Endodermal cell (in vitro differentiated cells): ENCODE measurements at regions not wholly inside any gene's neighbourhood (a gene's known extent, or its start where the extent isn't known, plus 50 kb on each side); places are given as distances from the start of the nearest gene placed in this dataset.
"Not testable (repeated sequence)": the region's sequence is repeated elsewhere in the genome, so short reads cannot be mapped to it uniquely, and the experiment has no call there.

Experiments
- DNase-seq: peaks from one replicate; pipeline ENCODE4 v3.0.0-alpha.2; 2017
- H3K27ac ChIP-seq: 2 replicates; pipeline ENCODE4 v1.5.1; 2013; ENCODE audit warnings: mild to moderate bottlenecking, low read depth, low read length, moderate library complexity
- H3K27me3 ChIP-seq: 2 replicates; pipeline ENCODE4 v1.6.1; 2013; ENCODE audit warnings: mild to moderate bottlenecking, low read length, moderate library complexity; ENCODE audit not compliant: insufficient read depth, control insufficient read depth, poor library complexity, severe bottlenecking
- H3K36me3 ChIP-seq: 2 replicates; pipeline ENCODE4 v1.7.0; 2013; ENCODE audit warnings: mild to moderate bottlenecking, low read length, moderate library complexity; ENCODE audit not compliant: control insufficient read depth, insufficient read depth
- H3K4me1 ChIP-seq: one replicate; pipeline ENCODE4 v1.7.0; 2013; ENCODE audit warnings: low read length; ENCODE audit not compliant: control insufficient read depth, insufficient read depth
- H3K4me3 ChIP-seq: 2 replicates; pipeline ENCODE4 v1.5.1; 2013; ENCODE audit warnings: mild to moderate bottlenecking, low read length, moderate library complexity
- H3K9ac ChIP-seq: 2 replicates; pipeline ENCODE4 v1.6.1; 2013; ENCODE audit warnings: mild to moderate bottlenecking, low read length, moderate library complexity; ENCODE audit not compliant: poor library complexity, severe bottlenecking; ENCODE audit errors: extremely low read depth
- H3K9me3 ChIP-seq: 2 replicates; pipeline ENCODE4 v1.6.1; 2013; ENCODE audit warnings: mild to moderate bottlenecking, low read length, moderate library complexity; ENCODE audit not compliant: control insufficient read depth
- H3K27ac Mint-ChIP-seq: 2 replicates; pipeline ENCODE4 v1.8.0; 2020; ENCODE audit warnings: mixed read lengths
- H3K27me3 Mint-ChIP-seq: 2 replicates; pipeline ENCODE4 v1.8.0; 2021; ENCODE audit warnings: mild to moderate bottlenecking, mixed read lengths; ENCODE audit not compliant: insufficient read depth
- H3K36me3 Mint-ChIP-seq: 2 replicates; pipeline ENCODE4 v1.8.0; 2020; ENCODE audit warnings: low read depth, mixed read lengths
- H3K4me1 Mint-ChIP-seq: 2 replicates; pipeline ENCODE4 v1.8.0; 2020; ENCODE audit warnings: mixed read lengths
- H3K4me3 Mint-ChIP-seq: 2 replicates; pipeline ENCODE4 v1.8.0; 2020; ENCODE audit warnings: mild to moderate bottlenecking, moderate library complexity, mixed read lengths
- H3K9me3 Mint-ChIP-seq: 2 replicates; pipeline ENCODE4 v1.8.0; 2020; ENCODE audit warnings: mild to moderate bottlenecking, mixed read lengths
- CTCF ChIP-seq: fragments of 200-600 bp; sonication (generic); conservative IDR thresholded peaks from 2 replicates; pipeline ENCODE4 v1.5.0; 2021; ENCODE audit warnings: antibody characterized with exemption, mild to moderate bottlenecking
- WGBS, 2 experiments: methylation state at CpG; one replicate each; pipeline versions ENCODE4 v1.1.5 to v1.1.7; 2013; ENCODE audit warnings: missing lambda C conversion rate in 2 of 2, mixed read lengths in 1 of 2; ENCODE audit not compliant: insufficient coverage in 1 of 2, insufficient read length in 1 of 2; 5-methylcytosine and 5-hydroxymethylcytosine counted together

- H3K36me3 ChIP-seq, result no peaks in the 10 kb centered on the region
- H3K9ac ChIP-seq, result no peak overlapping the region
- H3K27me3 ChIP-seq, result no peaks in the 10 kb centered on the region
- H3K27ac Mint-ChIP-seq, result no peak overlapping the region
- H3K9me3 ChIP-seq, result no peaks in the 10 kb centered on the region
- no peaks in the 10 kb centered on the region for H3K36me3 Mint-ChIP-seq
- DNase-seq, result no peak
- H3K4me1 ChIP-seq, result no peaks in the 10 kb centered on the region
- no peak for TF ChIP-seq CTCF
- no peak overlapping the region for H3K4me3 ChIP-seq
- 81 to 82% methylated on average over 1 to 3 of the region's 3 CpGs for WGBS, 2 experiments
- H3K27ac ChIP-seq, result no peak overlapping the region
- H3K9me3 Mint-ChIP-seq, result no peaks in the 10 kb centered on the region
- H3K4me1 Mint-ChIP-seq, result peaks cover 7% of the 10 kb centered on the region
- H3K27me3 Mint-ChIP-seq, result no peaks in the 10 kb centered on the region
- H3K4me3 Mint-ChIP-seq, result no peak overlapping the region
These were observed 175.3 kb downstream of the PLPPR4 start for GRCh38 chr1:99439433-99440075.

GRCh38 chr1:99441299-99442095 is 177.2 kb downstream of the PLPPR4 start:
- Histone ChIP-seq H3K27me3 (no peaks in the 10 kb centered on the region), H3K9ac (no peak overlapping the region), H3K4me3 (no peak overlapping the region), H3K36me3 (no peaks in the 10 kb centered on the region), H3K9me3 (no peaks in the 10 kb centered on the region), H3K4me1 (no peaks in the 10 kb centered on the region), H3K27ac (no peak overlapping the region)
- no peak for TF ChIP-seq CTCF
- H3K9me3 Mint-ChIP-seq, result no peaks in the 10 kb centered on the region
- H3K4me1 Mint-ChIP-seq, result peaks cover 7% of the 10 kb centered on the region
- WGBS, 2 experiments, result 90 to 100% methylated on average over 2 to 5 of the region's 6 CpGs
- no peaks in the 10 kb centered on the region for H3K27me3 Mint-ChIP-seq
- DNase-seq, result no peak
- no peaks in the 10 kb centered on the region for H3K36me3 Mint-ChIP-seq
- no peak overlapping the region for H3K4me3 Mint-ChIP-seq
- no peak overlapping the region for H3K27ac Mint-ChIP-seq

- H3K36me3 ChIP-seq, H3K4me3 ChIP-seq, H3K27me3 ChIP-seq, H3K9me3 Mint-ChIP-seq, H3K4me1 ChIP-seq, DNase-seq, H3K27ac Mint-ChIP-seq, H3K27me3 Mint-ChIP-seq, H3K9ac ChIP-seq, H3K9me3 ChIP-seq, H3K4me3 Mint-ChIP-seq, H3K27ac ChIP-seq, H3K4me1 Mint-ChIP-seq, H3K36me3 Mint-ChIP-seq: not testable (repeated sequence)
- WGBS, 2 experiments, result 89 to 96% methylated on average over 5 to 6 of the region's 6 CpGs
These were observed 180.1 kb downstream of the PLPPR4 start for GRCh38 chr1:99444211-99444927.
